Liver (tissue), 8 donors: ENCODE measurements at regions not wholly inside any gene's neighbourhood (a gene's known extent, or its start where the extent isn't known, plus 50 kb on each side); places are given as distances from the start of the nearest gene placed in this dataset.

Source experiments
- DNase-seq: peaks from one replicate; pipeline ENCODE4 v3.0.0-alpha.2; 2017; ENCODE audit warnings: low spot score
- H3K27ac ChIP-seq, 2 donors: one replicate each; pipeline ENCODE4 v1.7.0; 2013; ENCODE audit warnings: inconsistent platforms in 2 of 2, low read length in 2 of 2, control low read depth in 1 of 2, low read depth in 1 of 2, mild to moderate bottlenecking in 1 of 2
- H3K27me3 ChIP-seq, 4 donors: one replicate each; pipeline versions ENCODE4 v1.6.1 to v1.7.0; 2013; ENCODE audit warnings: low read length in 3 of 4, inconsistent platforms in 1 of 4, mild to moderate bottlenecking in 1 of 4, moderate library complexity in 1 of 4; ENCODE audit not compliant: control insufficient read depth in 4 of 4, insufficient read depth in 4 of 4
- H3K36me3 ChIP-seq, 4 donors: one replicate each; pipeline versions ENCODE4 v1.6.1 to v1.7.0; 2013; ENCODE audit warnings: low read length in 3 of 4, mild to moderate bottlenecking in 3 of 4, low read depth in 1 of 4, moderate library complexity in 1 of 4; ENCODE audit not compliant: control insufficient read depth in 4 of 4, insufficient read depth in 3 of 4
- H3K4me1 ChIP-seq, 4 donors: one replicate each; pipeline versions ENCODE4 v1.6.1 to v1.7.0; 2013; ENCODE audit warnings: low read length in 3 of 4, mild to moderate bottlenecking in 3 of 4, moderate library complexity in 1 of 4; ENCODE audit not compliant: control insufficient read depth in 4 of 4, insufficient read depth in 4 of 4
- H3K4me3 ChIP-seq, 3 donors: one replicate each; pipeline versions ENCODE4 v1.6.1 to v1.7.0; 2013; ENCODE audit warnings: low read length in 3 of 3, control low read depth in 1 of 3, low read depth in 1 of 3, mild to moderate bottlenecking in 1 of 3
- H3K9ac ChIP-seq, 2 donors: one replicate each; pipeline ENCODE4 v1.7.0; 2013; ENCODE audit warnings: low read length in 2 of 2, mild to moderate bottlenecking in 2 of 2, moderate library complexity in 2 of 2, control low read depth in 1 of 2, low read depth in 1 of 2
- H3K9me3 ChIP-seq, 4 donors: one replicate each; pipeline versions ENCODE4 v1.6.1 to v1.7.0; 2013; ENCODE audit warnings: low read length in 3 of 4; ENCODE audit not compliant: control insufficient read depth in 4 of 4
- EGR1 ChIP-seq, 2 donors: IDR thresholded peaks; 2 replicates each; pipeline ENCODE4 v1.6.1; 2016 to 2018; ENCODE audit warnings: antibody characterized with exemption in 2 of 2, low read depth in 2 of 2
- FOXA1 ChIP-seq: IDR thresholded peaks from 2 replicates; pipeline ENCODE4 v1.6.1; 2016; ENCODE audit warnings: antibody characterized with exemption
- FOXA2 ChIP-seq: IDR thresholded peaks from 2 replicates; pipeline ENCODE4 v1.6.1; 2016; ENCODE audit warnings: antibody characterized with exemption
- GABPA ChIP-seq, 2 donors: IDR thresholded peaks in 1 of 2; conservative IDR thresholded peaks in 1 of 2; 2 replicates each; pipeline ENCODE4 v1.6.1; 2016; ENCODE audit warnings: antibody characterized with exemption in 2 of 2, mild to moderate bottlenecking in 1 of 2, moderate library complexity in 1 of 2
- HNF4A ChIP-seq, 2 donors: conservative IDR thresholded peaks; 2 replicates each; pipeline ENCODE4 v1.6.1; 2016; ENCODE audit warnings: antibody characterized with exemption in 2 of 2, mild to moderate bottlenecking in 2 of 2
- JUND ChIP-seq, 2 donors: IDR thresholded peaks; 2 replicates each; pipeline ENCODE4 v1.6.1; 2016; ENCODE audit warnings: antibody characterized with exemption in 2 of 2
- NR2F2 ChIP-seq: IDR thresholded peaks from 2 replicates; pipeline ENCODE4 v1.6.1; 2016; ENCODE audit warnings: antibody characterized with exemption
- RAD21 ChIP-seq, 2 donors: IDR thresholded peaks; 2 replicates each; pipeline ENCODE4 v1.6.1; 2016; ENCODE audit warnings: antibody characterized with exemption in 2 of 2, mild to moderate bottlenecking in 2 of 2
- TAF1 ChIP-seq: conservative IDR thresholded peaks from 2 replicates; pipeline ENCODE4 v1.6.1; 2016; ENCODE audit warnings: antibody characterized with exemption, mild to moderate bottlenecking
- YY1 ChIP-seq: IDR thresholded peaks from 2 replicates; pipeline ENCODE4 v1.6.1; 2016; ENCODE audit warnings: antibody characterized with exemption, mild to moderate bottlenecking
- WGBS: extraction: QIAGEN DNeasy Blood & Tissue Kit; methylation state at CpG from one replicate; pipeline ENCODE4 v1.1.7; 2013; 5-methylcytosine and 5-hydroxymethylcytosine counted together
- TF ChIP-seq, protein P1 (sequence below): IDR thresholded peaks from 2 replicates; pipeline ENCODE4 v1.6.1; 2016; ENCODE audit warnings: antibody characterized with exemption
- TF ChIP-seq, protein P2 (sequence below): IDR thresholded peaks from 2 replicates; pipeline ENCODE4 v1.6.1; 2016; ENCODE audit warnings: antibody characterized with exemption
- TF ChIP-seq, protein P3 (sequence below): IDR thresholded peaks from 2 replicates; pipeline ENCODE4 v1.6.1; 2016; ENCODE audit warnings: antibody characterized with exemption
- TF ChIP-seq, protein P4 (sequence below): IDR thresholded peaks from 2 replicates; pipeline ENCODE4 v1.6.1; 2016; ENCODE audit warnings: antibody characterized with exemption, mild to moderate bottlenecking
- TF ChIP-seq, protein P5 (sequence below): fragments of 150-350 bp; IDR thresholded peaks from 2 replicates; pipeline ENCODE4 v1.5.1; 2017; ENCODE audit warnings: improper control_type of control experiment, low read depth, low read length; ENCODE audit not compliant: missing input control
- donor health status: healthy.
- donor health status: healthy.
- donor health status: healthy.
- donor health status: healthy.
- donor health status: healthy.

DNA sequence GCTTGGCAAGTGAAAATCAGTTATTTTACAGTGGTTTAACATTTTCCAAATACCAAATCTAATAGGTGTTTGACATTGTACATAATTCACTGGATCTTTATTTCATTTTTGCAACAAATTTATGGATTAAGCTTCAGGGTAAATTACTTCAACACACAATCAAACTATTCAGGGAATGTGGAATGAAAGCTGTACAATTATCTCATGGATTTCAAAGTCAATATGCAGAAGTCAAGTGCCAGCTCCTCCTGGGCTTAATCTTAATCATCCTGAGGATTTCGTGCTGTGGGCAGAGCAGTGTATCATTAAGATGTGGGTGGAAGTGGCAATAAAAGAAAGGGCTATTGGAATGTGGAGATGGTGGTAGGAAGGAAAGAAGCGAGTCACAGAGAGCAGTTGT lies 548.8 kb downstream of the COL12A1 start:
- WGBS = 48% methylated on average over 2 of the region's 2 CpGs
- Histone ChIP-seq H3K27me3 (peaks cover 0 to 3% (median 0%) of the 10 kb centered on the region in 4 donors), H3K9me3 (no peaks in the 10 kb centered on the region), H3K4me3 (no peak overlapping the region), H3K36me3 (no peaks in the 10 kb centered on the region), H3K9ac (no peak overlapping the region), H3K27ac (no peak overlapping the region), H3K4me1 (no peaks in the 10 kb centered on the region)
- no peak for DNase-seq
- TF ChIP-seq EGR1 (IDR thresholded peaks at IDR 0.05; ENCODE audit: low read depth in 2 of 2) = no peak

DNA sequence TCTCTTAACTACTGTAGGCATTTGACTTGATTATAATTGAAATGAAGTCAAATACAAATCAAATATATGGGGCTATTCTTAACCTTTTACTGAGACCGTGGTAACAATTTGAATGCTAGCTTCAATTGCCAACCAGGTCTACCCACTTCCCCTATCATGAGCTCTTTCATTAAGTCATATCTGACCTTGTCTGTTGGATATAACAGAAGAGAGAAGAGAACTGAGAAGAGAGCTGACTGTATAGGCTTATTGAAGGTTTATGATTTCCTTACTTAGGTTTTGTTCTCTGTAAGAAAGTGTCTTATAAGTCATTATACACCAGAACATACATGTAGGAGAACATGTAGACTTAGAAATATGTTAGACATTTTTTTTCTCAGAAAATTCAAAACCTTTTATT lies 549.4 kb downstream of the COL12A1 start:
- Histone ChIP-seq H3K27ac (no peak overlapping the region), H3K4me1 (no peaks in the 10 kb centered on the region), H3K9me3 (no peaks in the 10 kb centered on the region), H3K4me3 (no peak overlapping the region), H3K9ac (no peak overlapping the region), H3K27me3 (peaks cover 0 to 3% (median 0%) of the 10 kb centered on the region in 4 donors), H3K36me3 (no peaks in the 10 kb centered on the region)
- TF ChIP-seq, protein P1, sequence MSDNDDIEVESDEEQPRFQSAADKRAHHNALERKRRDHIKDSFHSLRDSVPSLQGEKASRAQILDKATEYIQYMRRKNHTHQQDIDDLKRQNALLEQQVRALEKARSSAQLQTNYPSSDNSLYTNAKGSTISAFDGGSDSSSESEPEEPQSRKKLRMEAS = no peak
- TF ChIP-seq FOXA1 (no peak), EGR1 (IDR thresholded peaks at IDR 0.05; ENCODE audit: low read depth in 2 of 2) (no peak), YY1 (no peak), JUND (IDR thresholded peaks at IDR 0.05) (no peak), GABPA (IDR thresholded peaks at IDR 0.05 in 1 of 2, conservative IDR thresholded peaks at IDR 0.05 in 1 of 2) (no peak), HNF4A (conservative IDR thresholded peaks at IDR 0.05) (no peak), FOXA2 (no peak), NR2F2 (no peak), RAD21 (IDR thresholded peaks at IDR 0.05) (no peak), TAF1 (no peak)
- TF ChIP-seq, protein P2, sequence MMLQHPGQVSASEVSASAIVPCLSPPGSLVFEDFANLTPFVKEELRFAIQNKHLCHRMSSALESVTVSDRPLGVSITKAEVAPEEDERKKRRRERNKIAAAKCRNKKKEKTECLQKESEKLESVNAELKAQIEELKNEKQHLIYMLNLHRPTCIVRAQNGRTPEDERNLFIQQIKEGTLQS = no peak
- TF ChIP-seq, protein P3, sequence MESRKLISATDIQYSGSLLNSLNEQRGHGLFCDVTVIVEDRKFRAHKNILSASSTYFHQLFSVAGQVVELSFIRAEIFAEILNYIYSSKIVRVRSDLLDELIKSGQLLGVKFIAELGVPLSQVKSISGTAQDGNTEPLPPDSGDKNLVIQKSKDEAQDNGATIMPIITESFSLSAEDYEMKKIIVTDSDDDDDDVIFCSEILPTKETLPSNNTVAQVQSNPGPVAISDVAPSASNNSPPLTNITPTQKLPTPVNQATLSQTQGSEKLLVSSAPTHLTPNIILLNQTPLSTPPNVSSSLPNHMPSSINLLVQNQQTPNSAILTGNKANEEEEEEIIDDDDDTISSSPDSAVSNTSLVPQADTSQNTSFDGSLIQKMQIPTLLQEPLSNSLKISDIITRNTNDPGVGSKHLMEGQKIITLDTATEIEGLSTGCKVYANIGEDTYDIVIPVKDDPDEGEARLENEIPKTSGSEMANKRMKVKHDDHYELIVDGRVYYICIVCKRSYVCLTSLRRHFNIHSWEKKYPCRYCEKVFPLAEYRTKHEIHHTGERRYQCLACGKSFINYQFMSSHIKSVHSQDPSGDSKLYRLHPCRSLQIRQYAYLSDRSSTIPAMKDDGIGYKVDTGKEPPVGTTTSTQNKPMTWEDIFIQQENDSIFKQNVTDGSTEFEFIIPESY = no peak
- TF ChIP-seq, protein P4, sequence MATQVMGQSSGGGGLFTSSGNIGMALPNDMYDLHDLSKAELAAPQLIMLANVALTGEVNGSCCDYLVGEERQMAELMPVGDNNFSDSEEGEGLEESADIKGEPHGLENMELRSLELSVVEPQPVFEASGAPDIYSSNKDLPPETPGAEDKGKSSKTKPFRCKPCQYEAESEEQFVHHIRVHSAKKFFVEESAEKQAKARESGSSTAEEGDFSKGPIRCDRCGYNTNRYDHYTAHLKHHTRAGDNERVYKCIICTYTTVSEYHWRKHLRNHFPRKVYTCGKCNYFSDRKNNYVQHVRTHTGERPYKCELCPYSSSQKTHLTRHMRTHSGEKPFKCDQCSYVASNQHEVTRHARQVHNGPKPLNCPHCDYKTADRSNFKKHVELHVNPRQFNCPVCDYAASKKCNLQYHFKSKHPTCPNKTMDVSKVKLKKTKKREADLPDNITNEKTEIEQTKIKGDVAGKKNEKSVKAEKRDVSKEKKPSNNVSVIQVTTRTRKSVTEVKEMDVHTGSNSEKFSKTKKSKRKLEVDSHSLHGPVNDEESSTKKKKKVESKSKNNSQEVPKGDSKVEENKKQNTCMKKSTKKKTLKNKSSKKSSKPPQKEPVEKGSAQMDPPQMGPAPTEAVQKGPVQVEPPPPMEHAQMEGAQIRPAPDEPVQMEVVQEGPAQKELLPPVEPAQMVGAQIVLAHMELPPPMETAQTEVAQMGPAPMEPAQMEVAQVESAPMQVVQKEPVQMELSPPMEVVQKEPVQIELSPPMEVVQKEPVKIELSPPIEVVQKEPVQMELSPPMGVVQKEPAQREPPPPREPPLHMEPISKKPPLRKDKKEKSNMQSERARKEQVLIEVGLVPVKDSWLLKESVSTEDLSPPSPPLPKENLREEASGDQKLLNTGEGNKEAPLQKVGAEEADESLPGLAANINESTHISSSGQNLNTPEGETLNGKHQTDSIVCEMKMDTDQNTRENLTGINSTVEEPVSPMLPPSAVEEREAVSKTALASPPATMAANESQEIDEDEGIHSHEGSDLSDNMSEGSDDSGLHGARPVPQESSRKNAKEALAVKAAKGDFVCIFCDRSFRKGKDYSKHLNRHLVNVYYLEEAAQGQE = no peak
- TF ChIP-seq, protein P5, sequence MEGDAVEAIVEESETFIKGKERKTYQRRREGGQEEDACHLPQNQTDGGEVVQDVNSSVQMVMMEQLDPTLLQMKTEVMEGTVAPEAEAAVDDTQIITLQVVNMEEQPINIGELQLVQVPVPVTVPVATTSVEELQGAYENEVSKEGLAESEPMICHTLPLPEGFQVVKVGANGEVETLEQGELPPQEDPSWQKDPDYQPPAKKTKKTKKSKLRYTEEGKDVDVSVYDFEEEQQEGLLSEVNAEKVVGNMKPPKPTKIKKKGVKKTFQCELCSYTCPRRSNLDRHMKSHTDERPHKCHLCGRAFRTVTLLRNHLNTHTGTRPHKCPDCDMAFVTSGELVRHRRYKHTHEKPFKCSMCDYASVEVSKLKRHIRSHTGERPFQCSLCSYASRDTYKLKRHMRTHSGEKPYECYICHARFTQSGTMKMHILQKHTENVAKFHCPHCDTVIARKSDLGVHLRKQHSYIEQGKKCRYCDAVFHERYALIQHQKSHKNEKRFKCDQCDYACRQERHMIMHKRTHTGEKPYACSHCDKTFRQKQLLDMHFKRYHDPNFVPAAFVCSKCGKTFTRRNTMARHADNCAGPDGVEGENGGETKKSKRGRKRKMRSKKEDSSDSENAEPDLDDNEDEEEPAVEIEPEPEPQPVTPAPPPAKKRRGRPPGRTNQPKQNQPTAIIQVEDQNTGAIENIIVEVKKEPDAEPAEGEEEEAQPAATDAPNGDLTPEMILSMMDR = no peak
- 71% methylated on average over 1 of the region's 1 CpG for WGBS
- no peak for DNase-seq
